SH-SY5Y (cell line): ENCODE measurements at regions not wholly inside any gene's neighbourhood (a gene's known extent, or its start where the extent isn't known, plus 50 kb on each side); places are given as distances from the start of the nearest gene placed in this dataset.

Source experiments
- GATA2 ChIP-seq: IDR thresholded peaks from 2 replicates; pipeline ENCODE4 v1.6.1; 2011; ENCODE audit warnings: mild to moderate bottlenecking, low read depth, low read length
- GATA3 ChIP-seq: IDR thresholded peaks from 2 replicates; pipeline ENCODE4 v1.6.1; 2011; ENCODE audit warnings: low read depth, mild to moderate bottlenecking, low read length, moderate library complexity

GRCh38 chr12:84069699-84070098 is 842.9 kb downstream of the SLC6A15 start:
- TF ChIP-seq GATA3, result no peak
- TF ChIP-seq GATA2, result no peak; the same call in 1 of the 2 replicates

DNA sequence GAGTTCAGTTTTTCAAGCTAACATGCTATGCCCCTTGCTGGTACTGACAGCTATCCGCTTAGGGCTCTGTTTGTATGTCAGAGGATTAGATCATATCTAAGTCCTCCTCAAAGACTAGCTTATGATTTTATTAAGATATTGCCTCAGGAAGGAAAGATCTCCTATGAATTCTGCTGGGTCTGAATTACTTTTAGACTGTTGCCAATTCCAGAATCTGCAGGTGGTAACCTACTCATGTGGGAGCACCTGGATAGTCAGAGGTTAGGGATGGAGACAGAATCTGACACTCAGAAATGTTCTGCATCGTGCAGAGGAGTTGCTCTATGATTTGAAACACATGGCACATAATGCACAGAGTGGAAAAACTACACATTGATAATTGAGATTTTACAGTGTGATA is 843.4 kb downstream of the SLC6A15 start:
- peak; percentile 87 for TF ChIP-seq GATA2
- TF ChIP-seq GATA3, result peak; percentile 78

DNA sequence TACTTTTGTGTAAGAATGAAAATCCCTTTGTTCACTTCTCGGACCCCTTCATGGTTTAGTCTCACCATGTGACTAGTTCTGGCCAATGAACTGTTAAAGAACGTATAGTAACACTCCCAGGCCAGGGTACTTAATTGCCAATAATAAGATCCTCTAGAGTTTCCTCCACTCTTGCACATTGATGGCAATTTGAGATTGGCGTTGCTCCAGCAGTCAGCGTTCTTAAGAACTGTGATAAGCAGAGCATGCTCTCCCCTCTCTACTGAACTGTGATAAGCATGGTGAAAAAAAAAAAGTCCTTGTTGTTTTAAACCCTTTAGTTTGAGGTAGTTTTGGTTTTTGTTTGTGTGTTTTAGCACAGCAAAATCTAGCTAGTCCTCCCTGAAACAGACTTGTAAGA is 854.5 kb downstream of the SLC6A15 start:
- TF ChIP-seq GATA2 (no peak), GATA3 (no peak)

GRCh38 chr12:84054811-84055210 is 857.8 kb downstream of the SLC6A15 start:
- no peak for TF ChIP-seq GATA2
- TF ChIP-seq GATA3, result no peak

DNA sequence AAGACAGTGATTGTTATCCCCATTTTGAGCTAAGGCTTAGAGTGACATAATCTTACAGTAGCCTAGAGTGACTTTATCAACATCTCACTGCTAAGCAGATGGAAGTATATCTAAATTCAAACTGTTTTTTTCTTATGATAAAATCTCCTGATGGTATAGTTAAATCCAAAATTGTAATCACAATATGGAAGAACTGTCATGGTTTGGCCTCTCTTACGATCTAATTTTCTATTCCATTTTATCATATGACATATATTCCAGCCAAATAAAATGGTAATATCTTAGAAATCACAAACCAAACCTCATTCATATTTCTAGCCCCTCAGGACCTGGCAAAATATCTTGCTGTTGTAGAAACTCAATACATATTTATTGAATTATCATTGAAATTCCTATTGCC is 864.7 kb downstream of the SLC6A15 start:
- TF ChIP-seq GATA2, result no peak
- no peak for TF ChIP-seq GATA3

DNA sequence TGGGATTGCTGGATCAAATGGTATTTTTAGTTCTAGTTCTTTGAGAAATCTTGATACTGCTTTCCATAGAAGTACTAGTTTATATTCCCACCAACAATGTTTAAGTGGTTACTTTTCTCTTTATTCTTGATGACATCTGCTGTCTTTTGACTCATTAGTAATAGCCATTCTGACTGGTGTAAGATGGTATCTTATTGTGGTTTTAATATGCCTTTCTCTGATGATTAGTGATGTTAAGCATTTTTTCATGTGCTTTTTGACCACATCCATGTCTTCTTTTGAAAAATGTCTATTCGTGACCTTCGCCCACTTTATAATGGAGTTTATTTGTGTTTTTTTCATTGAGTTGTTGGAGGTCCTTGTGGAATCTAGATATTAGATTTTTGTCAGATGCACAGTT is 865.7 kb downstream of the SLC6A15 start:
- no peak for TF ChIP-seq GATA3
- TF ChIP-seq GATA2, result no peak

GRCh38 chr12:84043355-84043754 is 869.2 kb downstream of the SLC6A15 start:
- TF ChIP-seq GATA2, result no peak
- no peak for TF ChIP-seq GATA3

GRCh38 chr12:84038242-84038641 is 874.4 kb downstream of the SLC6A15 start:
- no peak for TF ChIP-seq GATA3
- TF ChIP-seq GATA2, result no peak

- TF ChIP-seq GATA2 (no peak), GATA3 (peak; percentile 57; the same call in 1 of the 2 replicates)
These were observed 875.7 kb downstream of the SLC6A15 start for GRCh38 chr12:84036912-84037311.

DNA sequence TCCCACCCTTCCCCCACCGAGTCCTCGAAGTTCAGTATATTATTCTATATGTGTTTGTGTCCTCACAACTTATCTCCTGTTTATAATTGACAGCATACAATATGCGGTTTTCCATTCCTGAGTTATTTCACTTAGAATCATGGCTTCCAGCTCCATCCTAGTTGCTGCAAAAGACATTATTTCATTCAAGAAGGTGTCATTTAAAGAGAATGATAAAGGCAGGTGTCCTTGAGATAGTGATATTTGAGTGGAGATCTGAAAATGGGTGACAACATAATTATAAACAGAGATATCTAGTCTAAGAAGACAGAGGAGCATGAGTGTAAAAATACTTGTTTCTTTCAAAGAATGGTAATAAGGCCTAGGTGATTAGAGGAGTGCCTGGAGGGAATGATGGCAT is 876.8 kb downstream of the SLC6A15 start:
- TF ChIP-seq GATA2 (no peak), GATA3 (no peak)

GRCh38 chr12:84034871-84035270 is 877.7 kb downstream of the SLC6A15 start:
- TF ChIP-seq GATA3 (no peak), GATA2 (no peak)

- no peak for TF ChIP-seq GATA3
- TF ChIP-seq GATA2, result no peak
These were observed 879.4 kb downstream of the SLC6A15 start for GRCh38 chr12:84033162-84033561.

DNA sequence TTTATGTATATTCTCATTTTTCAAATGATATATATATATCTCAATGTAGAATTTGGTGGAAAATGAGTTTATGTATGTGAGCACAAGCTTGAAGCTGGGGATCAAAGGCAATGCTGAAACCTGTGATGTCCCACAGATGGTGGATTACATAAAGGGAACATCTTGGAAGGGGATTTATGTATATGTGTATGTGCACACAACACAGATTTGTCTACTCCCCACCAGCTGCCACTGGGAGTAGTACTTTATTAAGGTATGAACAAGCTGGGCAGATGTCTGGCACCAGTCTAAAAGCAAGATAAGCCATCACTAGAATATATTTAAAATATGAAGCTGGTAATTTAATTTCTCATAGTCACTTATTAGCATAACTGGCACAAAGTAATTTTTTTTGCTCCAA is 895.6 kb downstream of the SLC6A15 start:
- TF ChIP-seq GATA3 (no peak), GATA2 (no peak)

DNA sequence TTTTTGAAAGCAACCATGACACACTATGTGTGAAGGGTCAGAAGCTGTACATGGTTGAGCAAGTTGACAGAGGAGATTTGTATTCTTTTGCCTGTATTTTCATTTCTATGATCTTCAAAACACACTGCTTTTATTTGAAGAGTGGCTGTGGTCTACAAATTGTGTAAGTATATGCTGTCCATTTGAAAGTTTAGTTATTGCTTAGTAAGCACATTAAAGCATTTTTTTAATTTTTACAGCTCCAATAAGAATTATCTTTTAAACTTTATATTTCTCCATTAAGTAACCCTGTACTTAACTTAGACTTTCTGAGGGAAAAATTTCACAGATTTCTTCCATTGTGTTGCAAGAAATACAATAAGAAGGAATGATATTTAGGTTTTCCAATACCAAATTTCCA is 915.2 kb downstream of the SLC6A15 start:
- TF ChIP-seq GATA2 (no peak), GATA3 (no peak)

DNA sequence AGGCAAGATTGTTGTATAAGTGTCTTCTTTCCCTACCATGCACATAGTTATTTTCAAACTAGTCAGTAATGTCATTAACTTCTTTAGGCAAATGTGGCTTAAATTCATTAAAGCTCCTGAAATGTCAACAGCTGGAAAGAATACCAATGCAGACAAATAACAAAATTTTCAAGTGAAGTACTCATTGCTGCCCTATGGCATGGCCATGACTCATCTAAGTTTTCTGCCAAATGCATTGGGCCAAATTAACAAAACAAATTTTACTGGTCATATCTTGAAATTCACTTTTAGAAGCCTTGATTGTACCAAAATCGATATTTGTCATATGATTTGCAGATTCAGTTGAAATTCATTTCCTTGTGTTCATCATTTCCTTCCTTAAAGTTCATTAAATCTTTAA is 915.9 kb downstream of the SLC6A15 start:
- TF ChIP-seq GATA3 (no peak), GATA2 (no peak)

GRCh38 chr12:83985084-83985483 is 927.5 kb downstream of the SLC6A15 start:
- TF ChIP-seq GATA2 (peak; percentile 62; the same call in 1 of the 2 replicates), GATA3 (peak; percentile 53; the same call in 1 of the 2 replicates)

- TF ChIP-seq GATA3 (no peak), GATA2 (no peak)
These were observed 932.2 kb downstream of the SLC6A15 start for GRCh38 chr12:83980398-83980797.

GRCh38 chr12:83979785-83980184 is 932.8 kb downstream of the SLC6A15 start:
- TF ChIP-seq GATA2 (no peak), GATA3 (no peak)

DNA sequence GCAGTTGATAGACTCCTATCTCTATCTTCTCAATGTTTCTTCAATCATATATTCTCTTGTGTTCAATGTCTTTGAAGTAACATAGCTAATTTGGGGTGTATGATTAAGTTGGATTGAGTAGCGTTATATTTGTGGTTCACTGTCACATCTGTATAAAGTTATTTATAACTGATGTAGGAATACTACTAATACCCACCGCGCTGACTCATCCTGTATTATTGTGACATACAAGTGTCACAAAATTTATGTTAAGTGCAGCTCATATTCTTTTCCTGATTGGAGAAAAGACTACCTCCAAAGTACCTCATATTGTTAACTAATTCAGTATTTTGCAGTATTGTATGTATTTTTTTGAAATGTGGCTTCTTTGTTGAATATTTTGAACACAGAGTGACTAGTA is 940.8 kb downstream of the SLC6A15 start:
- TF ChIP-seq GATA2 (no peak), GATA3 (no peak)
